HG02840 (cell line): ENCODE measurements at regions not wholly inside any gene's neighbourhood (a gene's known extent, or its start where the extent isn't known, plus 50 kb on each side); places are given as distances from the start of the nearest gene placed in this dataset.

ENCODE experiments used
- ATAC-seq: cut with Tn5 transposase; IDR thresholded peaks from one replicate; pipeline ENCODE4 v1.9.1; 2021; ENCODE audit warnings: mild to moderate bottlenecking, moderate library complexity, moderate number of reproducible peaks; ENCODE audit not compliant: unreplicated experiment, low FRiP score

DNA sequence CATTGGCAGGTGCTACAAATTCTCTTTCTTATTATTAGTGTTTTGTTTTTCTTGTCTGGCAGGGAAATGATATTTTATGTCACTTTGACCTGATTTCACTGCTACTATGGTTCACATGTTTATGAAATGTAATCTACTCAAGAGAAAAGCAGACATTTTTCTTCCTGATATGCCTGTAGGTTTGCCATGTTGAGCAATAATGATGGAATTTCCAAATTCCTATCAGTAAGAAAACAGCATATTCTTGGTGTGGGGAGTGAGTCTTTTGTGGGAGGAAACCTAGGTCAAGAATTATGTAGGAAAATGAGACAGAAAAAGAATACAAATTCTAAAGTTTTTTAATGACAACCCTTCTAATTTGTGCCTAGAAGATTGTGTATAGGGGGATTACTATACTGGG, 356.4 kb downstream of the SLC4A3 start:
- ATAC-seq = no peak

DNA sequence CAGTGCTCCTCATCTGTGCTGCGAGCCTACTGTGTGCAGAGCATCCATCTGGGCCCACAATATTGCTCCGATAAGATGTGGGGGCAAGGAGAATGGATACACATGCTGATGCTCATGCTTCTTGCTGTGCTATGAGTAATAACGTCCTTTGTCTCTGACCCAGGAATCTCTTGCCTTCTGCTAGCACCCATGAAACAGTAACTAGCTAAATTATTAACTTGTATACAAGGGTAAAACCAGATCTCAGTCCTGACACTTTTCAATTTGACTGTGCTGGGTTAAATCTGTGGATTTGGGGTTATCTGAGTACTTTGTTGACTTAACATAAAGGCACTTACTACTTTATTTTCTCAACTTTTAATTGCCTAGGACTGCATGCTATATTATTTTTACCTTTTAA, 357.6 kb downstream of the SLC4A3 start:
- no peak for ATAC-seq

GRCh38 chr2:219987830-219988229, 360.4 kb downstream of the SLC4A3 start:
- ATAC-seq = no peak

DNA sequence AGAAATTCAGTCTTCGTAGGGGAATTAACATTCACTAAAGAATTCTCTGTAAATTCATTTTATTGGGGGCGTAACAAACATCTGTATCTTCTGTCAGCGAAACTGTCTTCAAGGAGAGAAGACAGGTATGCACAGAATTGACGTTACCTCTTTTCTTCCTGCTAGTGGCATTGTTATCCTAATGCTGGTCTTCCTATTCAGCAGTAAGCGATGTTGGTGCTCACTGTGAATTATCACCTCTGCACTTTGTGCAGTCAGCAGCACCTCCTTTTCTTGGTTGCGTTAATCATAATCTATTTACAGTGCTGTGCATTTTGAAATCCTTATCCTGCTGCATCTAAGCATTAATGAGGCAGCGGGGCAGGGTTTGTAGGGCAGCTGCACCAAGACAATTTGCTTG, 362.3 kb downstream of the SLC4A3 start:
- no peak for ATAC-seq

- ATAC-seq = no peak
Observed at GRCh38 chr2:219991116-219991515, 363.7 kb downstream of the SLC4A3 start.

DNA sequence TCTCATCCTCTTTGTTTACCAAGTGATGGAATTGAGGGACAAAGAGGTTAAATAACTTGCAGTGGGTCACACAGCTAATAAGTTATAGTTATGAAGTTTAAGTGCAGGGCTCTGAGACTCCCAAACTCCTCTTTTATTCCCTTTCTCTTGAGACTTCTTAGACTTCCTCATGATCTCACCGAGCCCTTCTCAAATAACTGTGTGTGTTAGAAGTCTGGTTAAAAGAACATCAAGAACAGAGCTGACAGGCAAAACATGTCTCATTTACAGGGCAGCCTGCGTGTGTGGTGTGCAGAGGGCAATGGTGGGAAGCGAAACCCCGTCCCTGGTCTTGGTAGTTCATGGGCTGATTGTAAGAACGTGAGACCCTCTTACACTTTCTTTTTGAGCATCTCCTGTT, 368.0 kb downstream of the SLC4A3 start:
- no peak for ATAC-seq

GRCh38 chr2:219995991-219996765, 368.7 kb downstream of the SLC4A3 start:
- no peak for ATAC-seq

- ATAC-seq = no peak
Observed at GRCh38 chr2:219997341-219997851, 370.0 kb downstream of the SLC4A3 start.

- no peak for ATAC-seq
Observed at GRCh38 chr2:219998107-219998506, 370.7 kb downstream of the SLC4A3 start.

- ATAC-seq = no peak
Observed at GRCh38 chr2:219998714-219999227, 371.3 kb downstream of the SLC4A3 start.

DNA sequence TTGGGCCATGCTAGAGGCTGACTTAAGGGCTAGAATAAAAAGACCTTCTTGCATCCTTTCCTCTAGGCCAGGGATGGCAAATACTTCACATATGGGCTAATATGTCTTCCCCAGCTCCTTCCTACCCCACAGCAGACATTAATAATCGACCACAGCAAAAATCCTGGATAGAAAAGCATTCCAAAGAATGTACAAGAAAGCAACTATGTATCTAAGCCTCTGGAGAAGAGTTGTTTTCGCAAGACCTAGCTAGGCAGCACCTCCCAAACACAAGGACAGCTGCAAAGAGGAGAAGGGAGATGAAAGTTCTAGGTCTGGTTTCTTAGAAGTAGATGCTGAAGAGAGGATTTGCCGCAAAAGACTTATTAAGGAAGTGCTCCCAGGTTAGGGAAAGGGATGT, 372.6 kb downstream of the SLC4A3 start:
- ATAC-seq = no peak

GRCh38 chr2:220000586-220000985, 373.2 kb downstream of the SLC4A3 start:
- ATAC-seq = no peak

DNA sequence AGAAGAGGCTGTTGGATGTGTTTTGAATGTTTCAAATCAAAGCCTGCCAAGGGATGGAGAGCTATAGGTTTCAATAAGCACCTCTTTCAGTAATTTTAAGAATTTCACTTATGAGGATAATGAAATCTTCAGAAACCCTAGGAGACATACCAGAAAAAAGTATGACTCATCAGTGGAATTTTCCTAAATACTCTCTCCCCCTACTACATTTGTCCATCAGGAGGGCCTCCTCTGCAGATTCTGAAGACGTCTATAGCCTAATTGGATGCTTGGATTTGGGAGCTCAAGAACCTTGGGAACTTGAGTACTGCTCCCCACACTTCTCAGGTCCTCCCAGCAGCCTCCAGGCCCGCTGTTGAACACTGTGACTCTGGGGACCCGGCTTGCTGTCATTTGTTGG, 374.3 kb downstream of the SLC4A3 start:
- ATAC-seq = no peak

DNA sequence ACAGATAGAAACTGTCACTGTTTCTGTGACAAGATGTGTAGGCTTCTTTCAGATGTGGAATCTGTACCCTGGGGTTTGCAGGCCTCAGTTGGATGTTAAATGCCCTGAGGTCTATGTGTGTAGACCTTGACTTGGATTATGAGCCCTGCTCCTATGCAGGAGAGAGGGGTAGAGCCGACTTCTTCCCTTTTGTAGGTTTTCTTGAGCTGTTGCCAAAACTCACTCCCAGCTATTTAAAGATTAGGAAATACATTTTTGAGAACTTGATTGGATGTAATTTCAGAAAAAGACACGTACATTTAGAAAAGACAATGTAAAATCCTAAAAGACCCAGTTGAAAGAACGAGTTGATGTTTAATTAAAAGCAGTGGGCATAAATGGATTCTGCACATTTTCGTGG, 374.8 kb downstream of the SLC4A3 start:
- ATAC-seq = no peak

DNA sequence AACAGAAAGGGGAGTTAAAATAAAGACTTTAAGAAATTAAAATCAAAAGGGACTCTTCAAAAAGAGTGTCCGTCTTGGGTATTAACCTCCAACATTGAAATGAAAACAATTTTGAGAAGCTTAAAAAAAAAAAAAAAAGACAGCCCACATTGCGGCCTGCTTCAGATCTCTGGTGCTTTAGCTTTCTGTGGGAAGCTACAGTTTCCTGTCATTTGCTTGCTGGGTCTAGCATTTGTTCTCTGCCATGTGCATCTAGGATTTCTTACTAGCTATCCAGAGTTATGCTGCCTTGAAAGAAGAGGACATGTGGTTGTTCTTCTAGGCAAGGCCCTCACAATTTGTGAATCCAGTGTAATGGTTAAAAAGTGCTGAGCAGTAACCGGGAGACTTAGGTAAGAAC, 375.3 kb downstream of the SLC4A3 start:
- ATAC-seq = no peak

GRCh38 chr2:220005362-220005761, 377.9 kb downstream of the SLC4A3 start:
- no peak for ATAC-seq

DNA sequence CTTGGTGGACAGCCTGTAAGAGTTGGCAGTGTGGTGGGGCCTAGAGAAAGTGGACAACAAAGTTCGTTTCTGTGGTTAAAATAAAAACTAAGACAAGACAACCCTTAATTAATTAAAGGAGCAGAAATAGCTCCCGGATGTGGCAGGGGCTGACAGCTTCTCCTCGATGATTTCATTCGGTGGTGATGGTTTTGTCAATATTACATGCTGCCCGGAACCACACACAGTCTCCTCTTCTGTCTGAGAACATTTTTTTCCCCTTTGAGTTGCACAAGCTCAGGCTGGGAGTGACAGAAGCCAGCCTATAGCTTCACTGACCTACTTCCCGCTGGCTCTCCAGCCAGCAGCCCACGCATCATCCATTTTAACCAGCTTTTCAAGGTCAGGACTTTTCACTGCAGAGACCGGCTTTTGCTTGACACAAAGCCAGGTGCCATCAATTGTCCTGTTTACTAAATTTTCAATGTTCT, 378.8 kb downstream of the SLC4A3 start:
- ATAC-seq = no peak

DNA sequence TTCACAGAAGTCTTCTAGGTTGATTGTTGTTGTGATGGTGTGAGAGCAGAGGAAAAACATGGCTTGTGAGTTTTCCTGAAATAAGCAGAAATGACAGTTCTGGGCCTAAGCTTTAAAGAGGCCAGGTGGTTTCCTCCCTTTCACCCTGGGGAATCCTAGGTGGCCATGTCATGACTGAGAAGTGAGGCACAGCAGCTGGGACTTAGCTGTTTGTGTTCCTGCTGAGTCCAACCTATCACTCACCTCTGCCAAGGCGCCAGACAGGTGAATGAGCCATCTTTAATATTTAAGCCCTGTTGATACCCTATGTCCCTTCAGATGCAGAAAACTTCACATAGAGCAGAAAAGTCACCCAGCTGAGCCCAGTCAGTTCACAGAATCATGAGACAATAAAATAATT, 384.4 kb downstream of the SLC4A3 start:
- no peak for ATAC-seq

GRCh38 chr2:220014961-220015360, 387.5 kb downstream of the SLC4A3 start:
- ATAC-seq = no peak

DNA sequence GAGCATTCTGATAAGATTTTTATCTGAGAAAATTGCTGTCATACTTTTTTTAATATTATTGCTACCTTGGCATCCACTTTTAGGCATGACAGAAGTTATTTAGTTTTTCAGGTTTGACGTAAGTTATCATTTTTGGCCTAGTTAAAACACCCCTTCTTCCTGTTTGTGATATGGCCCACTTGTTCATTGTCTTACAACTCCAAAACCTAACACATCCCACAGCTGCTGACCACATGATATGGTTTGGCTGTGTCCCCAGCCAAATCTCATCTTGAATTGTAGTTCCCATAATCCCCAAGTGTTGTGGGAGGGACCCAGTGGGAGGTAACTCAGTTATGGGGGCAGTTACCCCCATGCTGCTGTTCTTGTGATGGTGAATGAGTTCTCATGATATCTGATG, 388.1 kb downstream of the SLC4A3 start:
- ATAC-seq = no peak

GRCh38 chr2:220025207-220025606, 397.8 kb downstream of the SLC4A3 start:
- no peak for ATAC-seq

DNA sequence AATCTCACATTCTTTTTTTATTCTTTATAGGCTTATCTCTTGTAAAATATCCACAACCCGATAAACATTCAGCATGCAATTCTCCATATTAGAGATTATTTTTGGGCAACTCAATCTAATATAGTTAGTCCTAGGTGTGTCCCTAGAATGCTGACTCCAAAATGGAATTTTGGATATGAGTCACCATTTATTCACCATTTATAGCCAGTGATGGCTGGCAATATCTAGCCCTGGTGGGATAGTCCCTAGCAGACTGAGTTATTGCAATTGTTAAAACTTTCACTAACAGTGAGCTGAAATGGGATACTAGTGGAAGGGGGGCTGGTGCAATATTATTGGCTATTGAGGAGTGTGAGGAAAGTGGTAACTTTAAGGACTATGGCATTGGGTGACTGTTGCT, 401.6 kb downstream of the SLC4A3 start:
- no peak for ATAC-seq
